AG04449 (cell line): ENCODE measurements at regions not wholly inside any gene's neighbourhood (a gene's known extent, or its start where the extent isn't known, plus 50 kb on each side); places are given as distances from the start of the nearest gene placed in this dataset.

Experiments
- CTCF ChIA-PET: fragments of 350-600 bp; formaldehyde crosslinking; extraction: SDS; loops from one replicate; lab custom pipeline; 2021; ENCODE audit warnings: antibody characterized with exemption; lab: Yijun Ruan, JAX
- POLR2A ChIA-PET: fragments of 400-600, 350-600 bp; formaldehyde crosslinking; extraction: SDS; loops from one replicate; lab custom pipeline; 2020; ENCODE audit warnings: antibody characterized with exemption, inconsistent platforms; lab: Yijun Ruan, JAX
- DNase-seq: peaks from one replicate; pipeline ENCODE4 v3.0.0-alpha.2; 2010; ENCODE audit warnings: low read depth, low spot score
- H3K4me3 ChIP-seq: 2 replicates; pipeline ENCODE4 v1.5.1; 2011; ENCODE audit warnings: low read depth, mild to moderate bottlenecking, control low read depth, low read length
- TF ChIP-seq, protein P1 (sequence below): IDR thresholded peaks from one replicate; pipeline ENCODE4 v1.5.1; 2011; ENCODE audit warnings: mild to moderate bottlenecking, moderate library complexity, low read length, control low read depth, inconsistent platforms; ENCODE audit not compliant: insufficient read depth; ENCODE audit errors: missing control alignments

DNA sequence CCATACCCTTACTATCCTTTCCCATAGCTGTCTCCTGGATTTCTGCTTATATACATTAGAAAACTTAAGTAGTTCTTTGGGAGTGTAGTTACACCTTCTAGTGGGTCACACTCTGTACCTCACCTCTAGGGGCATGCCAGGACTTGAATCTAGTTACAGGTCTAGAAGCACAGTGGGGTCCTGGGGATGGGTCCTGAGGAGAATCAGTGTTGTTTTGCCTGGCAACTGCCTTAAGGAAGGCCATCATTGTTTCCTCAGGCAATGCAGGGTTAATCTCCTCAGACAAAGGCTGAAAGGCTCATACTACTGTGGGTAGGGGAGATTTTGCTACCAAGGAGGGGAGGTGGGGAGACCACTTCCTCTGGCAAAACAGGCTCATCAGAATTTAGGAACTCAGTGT is 750.3 kb downstream of the FAT4 start:
- H3K4me3 ChIP-seq, result no peak overlapping the region
- no peak for DNase-seq
- CTCF ChIA-PET, result no interaction called here
- TF ChIP-seq, protein P1, sequence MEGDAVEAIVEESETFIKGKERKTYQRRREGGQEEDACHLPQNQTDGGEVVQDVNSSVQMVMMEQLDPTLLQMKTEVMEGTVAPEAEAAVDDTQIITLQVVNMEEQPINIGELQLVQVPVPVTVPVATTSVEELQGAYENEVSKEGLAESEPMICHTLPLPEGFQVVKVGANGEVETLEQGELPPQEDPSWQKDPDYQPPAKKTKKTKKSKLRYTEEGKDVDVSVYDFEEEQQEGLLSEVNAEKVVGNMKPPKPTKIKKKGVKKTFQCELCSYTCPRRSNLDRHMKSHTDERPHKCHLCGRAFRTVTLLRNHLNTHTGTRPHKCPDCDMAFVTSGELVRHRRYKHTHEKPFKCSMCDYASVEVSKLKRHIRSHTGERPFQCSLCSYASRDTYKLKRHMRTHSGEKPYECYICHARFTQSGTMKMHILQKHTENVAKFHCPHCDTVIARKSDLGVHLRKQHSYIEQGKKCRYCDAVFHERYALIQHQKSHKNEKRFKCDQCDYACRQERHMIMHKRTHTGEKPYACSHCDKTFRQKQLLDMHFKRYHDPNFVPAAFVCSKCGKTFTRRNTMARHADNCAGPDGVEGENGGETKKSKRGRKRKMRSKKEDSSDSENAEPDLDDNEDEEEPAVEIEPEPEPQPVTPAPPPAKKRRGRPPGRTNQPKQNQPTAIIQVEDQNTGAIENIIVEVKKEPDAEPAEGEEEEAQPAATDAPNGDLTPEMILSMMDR, result no peak
- POLR2A ChIA-PET, result no interaction called here

DNA sequence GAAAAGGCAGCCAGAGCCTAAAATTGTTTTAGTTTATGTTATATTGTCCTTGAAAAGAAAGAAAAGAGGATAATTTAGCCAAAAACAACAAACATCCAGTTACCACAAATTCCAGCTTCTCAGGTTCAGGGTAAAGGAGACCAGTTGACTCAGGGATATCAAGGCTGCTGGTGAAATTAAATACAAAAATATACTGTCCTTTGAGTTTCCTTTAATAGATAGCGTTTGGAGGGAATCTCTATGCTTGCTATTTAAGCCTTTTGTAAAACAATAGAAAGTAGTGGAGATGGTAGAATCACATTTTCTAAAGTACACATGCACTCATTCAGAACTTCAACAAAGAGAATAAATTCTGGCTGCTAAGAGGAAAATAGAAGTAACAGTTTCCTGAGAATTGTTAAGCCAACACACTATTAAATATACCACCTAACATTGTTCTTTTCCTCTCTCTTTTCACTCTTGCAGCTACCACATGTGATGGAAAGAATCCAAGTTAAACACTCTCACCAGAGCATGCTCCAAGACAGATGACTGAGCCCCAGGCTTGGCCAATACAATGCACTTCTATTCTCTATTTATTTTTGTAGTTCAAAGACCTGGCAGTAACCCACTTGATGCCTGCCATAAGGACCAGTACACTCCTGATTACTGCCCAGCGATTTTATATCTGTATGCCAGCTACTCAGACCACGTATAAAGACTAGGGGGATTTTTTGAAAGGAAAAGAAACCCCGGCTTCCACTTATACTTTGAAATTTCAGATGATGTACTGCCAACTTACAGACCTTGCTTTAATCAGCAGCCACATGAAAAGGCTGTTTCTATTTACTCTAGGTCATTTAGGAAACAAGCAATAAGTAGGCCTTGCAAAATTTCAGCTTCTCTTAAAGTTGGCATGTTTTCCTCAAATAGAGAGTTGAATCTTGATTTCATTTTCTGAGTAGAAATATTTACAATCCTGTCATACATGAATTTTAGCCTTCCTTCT is 756.9 kb downstream of the FAT4 start:
- ChIA-PET POLR2A (interaction anchor here (0.6 kb wide), 1 partner anchor 12 kb away, joined by 4 read pairs; no protein-coding TSS in a partner anchor), CTCF (no interaction called here)
- no peak overlapping the region for H3K4me3 ChIP-seq
- peak; percentile 10 for DNase-seq
- TF ChIP-seq, protein P1, result no peak

DNA sequence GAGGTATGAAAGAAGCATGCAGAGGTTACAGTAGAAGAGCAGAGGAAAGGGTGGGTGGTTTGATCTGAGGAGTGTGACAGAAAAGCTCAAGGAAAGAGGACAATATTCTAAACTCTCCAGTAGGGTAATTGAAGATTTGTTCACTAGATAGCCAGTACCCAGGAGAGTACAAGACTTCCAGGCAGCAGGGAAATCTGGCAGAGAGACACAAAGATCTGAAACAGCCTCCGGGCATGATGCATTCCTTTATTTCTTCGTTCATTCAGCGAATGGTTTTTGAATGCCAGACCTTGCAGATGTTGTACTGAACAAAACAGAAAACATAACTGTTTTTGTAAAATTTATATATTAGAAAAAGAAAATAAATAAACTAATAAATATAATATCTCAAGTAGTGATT is 766.6 kb downstream of the FAT4 start:
- no peak for DNase-seq
- TF ChIP-seq, protein P1, result no peak
- CTCF ChIA-PET, result no interaction called here
- no peak overlapping the region for H3K4me3 ChIP-seq
- POLR2A ChIA-PET, result no interaction called here

DNA sequence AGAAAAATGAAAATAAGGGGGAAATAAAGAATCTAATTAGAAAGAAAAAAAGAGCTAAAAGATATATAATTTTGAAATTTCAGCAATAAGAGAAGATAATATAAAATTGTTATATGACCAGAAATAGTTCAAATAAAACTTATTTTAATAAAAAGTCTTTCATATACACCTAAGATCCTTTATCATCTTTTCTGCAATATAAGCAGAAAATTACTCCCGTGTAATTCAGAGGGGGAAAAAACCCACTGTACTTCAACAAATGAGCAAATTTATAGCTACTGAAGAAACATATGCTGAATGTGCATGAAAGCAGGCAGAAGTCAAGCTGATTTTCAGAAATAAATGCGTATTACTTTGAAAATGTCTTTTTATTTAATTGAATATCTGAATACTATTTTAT is 771.3 kb downstream of the FAT4 start:
- ChIA-PET CTCF (interaction anchor here (1.0 kb wide), 1 partner anchor 21 kb away, joined by 3 read pairs; no protein-coding TSS in a partner anchor), POLR2A (no interaction called here)
- no peak overlapping the region for H3K4me3 ChIP-seq

DNA sequence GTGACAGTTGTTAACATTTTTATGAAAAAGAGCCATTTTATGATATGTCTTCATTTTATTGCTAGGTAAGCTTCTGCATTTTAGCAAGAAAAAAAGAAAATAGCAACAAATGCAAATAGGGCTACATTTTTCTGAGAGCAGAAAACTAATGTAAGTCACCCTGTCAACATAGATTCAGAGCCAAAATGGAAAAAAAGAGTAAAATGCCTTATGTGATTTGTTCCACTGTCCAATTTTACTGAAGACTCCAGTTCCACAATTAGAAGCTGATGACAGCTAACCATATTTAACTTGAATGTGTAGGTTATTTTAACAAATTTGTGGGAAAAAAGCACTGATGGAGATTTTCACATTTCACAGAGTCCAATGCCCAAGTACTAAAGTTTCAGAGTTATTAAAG is 772.3 kb downstream of the FAT4 start:
- ChIA-PET CTCF (no interaction called here), POLR2A (no interaction called here)
- TF ChIP-seq, protein P1, result no peak
- DNase-seq, result no peak
- no peak overlapping the region for H3K4me3 ChIP-seq

More for the DNA sequence above, 771.3 kb downstream of the FAT4 start:
- DNase-seq, result no peak
- TF ChIP-seq, protein P1, result no peak

DNA sequence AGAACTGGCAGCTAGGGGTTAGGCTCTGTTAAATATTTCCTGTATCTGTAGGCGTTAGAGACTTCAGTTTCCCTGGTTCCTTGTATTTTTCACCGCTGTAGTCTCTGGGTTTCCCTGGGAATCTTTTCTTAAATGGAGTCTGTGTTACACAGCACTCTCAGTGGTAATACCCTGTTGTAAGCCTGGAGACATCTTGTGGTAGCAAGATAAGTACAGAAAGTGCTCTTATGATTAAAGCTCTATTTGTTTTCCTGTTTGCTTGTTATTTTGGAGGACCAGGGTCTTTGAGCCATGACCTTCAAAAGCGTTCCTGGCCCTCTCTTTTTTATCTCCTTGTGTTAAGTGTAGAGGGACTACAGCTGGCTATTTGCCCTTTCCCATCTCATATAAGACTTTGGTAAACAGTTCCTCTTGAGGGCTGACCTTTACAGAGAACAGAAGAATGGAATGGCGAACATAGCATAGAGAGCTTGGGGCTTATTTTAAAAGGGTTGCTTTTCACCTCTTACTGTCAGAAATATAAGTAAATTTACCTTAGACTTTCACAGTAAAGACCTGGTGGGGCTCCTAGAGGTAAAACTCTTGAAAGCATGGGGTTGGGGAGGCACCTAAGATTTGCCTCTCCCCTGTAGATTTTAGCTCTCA is 782.5 kb downstream of the FAT4 start:
- no peak for DNase-seq
- no peak overlapping the region for H3K4me3 ChIP-seq
- POLR2A ChIA-PET, result no interaction called here
- CTCF ChIA-PET, result no interaction called here
- TF ChIP-seq, protein P1, result no peak
